ENCODE measurements at regions not wholly inside any gene's neighbourhood (a gene's known extent, or its start where the extent isn't known, plus 50 kb on each side); places are given as distances from the start of the nearest gene placed in this dataset.

GRCh38 chr14:96931751-96932150, 134.6 kb downstream of the VRK1 start:
- no peak for DNase-seq

- DNase-seq = no peak
Measured at GRCh38 chr14:96934638-96935330, 137.6 kb downstream of the VRK1 start.

GRCh38 chr14:96938946-96939345, 141.8 kb downstream of the VRK1 start:
- DNase-seq = peak in 1 of 2 donors; percentile 18

- no peak for DNase-seq
Measured at GRCh38 chr14:96940009-96940408, 142.8 kb downstream of the VRK1 start.

- DNase-seq = no peak
Measured at GRCh38 chr14:96944297-96944696, 147.1 kb downstream of the VRK1 start.

DNA sequence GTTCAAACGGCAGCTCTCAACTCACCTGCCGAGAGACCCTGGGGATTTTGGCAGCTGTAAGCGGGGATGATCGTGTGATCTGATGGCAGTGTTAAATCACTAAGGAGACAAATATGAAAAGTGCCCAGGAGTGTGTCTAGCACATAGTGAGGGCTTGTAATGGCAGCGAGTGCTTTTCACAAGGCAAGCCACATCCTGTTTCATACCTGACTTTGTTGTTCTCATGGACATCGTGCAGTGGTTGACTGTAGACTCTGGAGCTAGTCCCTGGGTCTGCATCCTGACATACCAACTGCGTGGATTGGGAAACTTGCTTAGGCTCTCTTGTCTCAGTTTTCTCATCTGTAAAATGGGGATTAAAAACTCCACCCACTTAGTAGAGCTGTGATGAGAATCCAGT, 148.5 kb downstream of the VRK1 start:
- no peak for DNase-seq

GRCh38 chr14:96949594-96949993, 152.4 kb downstream of the VRK1 start:
- DNase-seq = no peak

DNA sequence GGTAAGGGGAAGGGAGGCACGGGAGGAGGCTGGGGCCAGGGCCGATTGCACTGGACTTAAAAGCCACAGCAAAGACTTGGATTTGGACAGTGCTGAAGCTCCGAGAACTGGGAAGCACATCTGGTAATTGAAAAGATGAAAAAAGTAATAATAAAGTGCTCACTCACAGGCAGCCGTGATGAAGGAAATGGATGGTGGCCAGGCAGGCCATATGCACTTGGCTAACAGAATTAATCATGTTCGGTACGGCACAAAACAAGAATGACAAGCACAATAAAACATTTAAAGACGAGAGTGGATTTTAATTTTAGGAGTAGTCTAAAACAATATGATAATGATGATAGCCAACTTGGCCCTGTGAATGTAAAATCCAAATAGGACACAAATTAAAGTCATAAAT, 154.3 kb downstream of the VRK1 start:
- no peak for DNase-seq

GRCh38 chr14:96953087-96953874, 156.1 kb downstream of the VRK1 start:
- DNase-seq = no peak

- no peak for DNase-seq
Measured at GRCh38 chr14:96953875-96954185, 156.6 kb downstream of the VRK1 start.

- DNase-seq = no peak
Measured at GRCh38 chr14:96956464-96957239, 159.5 kb downstream of the VRK1 start.

DNA sequence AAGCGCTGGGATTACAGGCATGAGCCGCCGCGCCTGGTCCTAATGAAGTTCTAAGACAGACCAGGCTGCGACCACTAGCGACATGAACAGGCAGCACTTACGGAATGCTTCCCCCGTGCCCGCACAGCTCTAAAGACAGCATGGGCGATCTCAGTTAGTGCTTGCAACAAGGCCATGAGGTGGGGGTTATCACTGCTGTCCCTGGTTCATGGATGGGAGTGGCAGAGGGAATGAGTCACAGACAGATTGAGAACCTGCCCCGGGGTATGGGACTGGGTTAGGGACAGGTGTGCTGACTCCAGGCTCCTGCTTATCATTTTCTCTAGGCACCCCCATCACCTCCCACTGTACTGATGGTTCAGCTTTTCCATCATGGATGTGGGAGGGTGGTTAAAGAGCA, 160.9 kb downstream of the VRK1 start:
- DNase-seq = no peak

DNA sequence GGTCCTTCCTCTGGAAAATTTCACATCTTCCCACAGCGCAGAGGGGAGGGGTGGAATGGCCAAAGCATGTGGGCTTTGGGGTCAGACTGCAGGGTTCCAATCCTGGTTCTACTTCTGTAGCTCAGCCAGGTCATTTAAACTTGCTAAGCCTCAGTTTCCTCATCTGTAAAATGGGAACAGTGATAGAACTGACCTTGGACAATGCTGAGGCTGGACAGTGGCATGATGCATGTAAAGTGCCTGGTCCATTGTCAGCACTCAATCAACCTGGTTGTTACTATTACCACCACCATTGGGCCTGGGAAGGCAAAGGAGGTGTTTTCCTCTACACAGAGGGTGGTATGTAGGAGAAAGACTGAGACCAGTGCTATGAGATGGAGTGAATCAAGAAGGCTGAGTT, 162.8 kb downstream of the VRK1 start:
- no peak for DNase-seq

GRCh38 chr14:96960598-96961116, 163.5 kb downstream of the VRK1 start:
- no peak for DNase-seq

GRCh38 chr14:96961895-96962294, 164.7 kb downstream of the VRK1 start:
- DNase-seq = no peak

DNA sequence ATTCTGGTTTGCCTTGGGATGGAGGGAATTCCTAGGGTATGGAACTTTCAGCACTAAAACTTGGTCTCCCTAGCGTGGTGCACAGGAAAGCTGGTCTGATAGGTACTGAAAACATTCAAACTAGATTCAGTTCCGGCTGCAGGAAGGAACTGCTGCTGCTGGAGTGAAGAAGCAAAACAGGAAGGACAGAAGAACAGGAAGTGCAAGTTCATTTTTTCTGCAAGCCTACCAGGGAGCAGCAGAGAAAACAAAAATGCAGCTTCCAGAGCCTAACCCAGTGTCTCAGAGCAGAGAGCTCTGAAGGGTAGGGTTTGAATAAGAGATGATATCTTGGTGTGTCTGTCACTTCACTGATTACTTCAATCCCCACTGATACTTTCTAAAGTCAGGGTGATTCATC, 165.2 kb downstream of the VRK1 start:
- DNase-seq = no peak

DNA sequence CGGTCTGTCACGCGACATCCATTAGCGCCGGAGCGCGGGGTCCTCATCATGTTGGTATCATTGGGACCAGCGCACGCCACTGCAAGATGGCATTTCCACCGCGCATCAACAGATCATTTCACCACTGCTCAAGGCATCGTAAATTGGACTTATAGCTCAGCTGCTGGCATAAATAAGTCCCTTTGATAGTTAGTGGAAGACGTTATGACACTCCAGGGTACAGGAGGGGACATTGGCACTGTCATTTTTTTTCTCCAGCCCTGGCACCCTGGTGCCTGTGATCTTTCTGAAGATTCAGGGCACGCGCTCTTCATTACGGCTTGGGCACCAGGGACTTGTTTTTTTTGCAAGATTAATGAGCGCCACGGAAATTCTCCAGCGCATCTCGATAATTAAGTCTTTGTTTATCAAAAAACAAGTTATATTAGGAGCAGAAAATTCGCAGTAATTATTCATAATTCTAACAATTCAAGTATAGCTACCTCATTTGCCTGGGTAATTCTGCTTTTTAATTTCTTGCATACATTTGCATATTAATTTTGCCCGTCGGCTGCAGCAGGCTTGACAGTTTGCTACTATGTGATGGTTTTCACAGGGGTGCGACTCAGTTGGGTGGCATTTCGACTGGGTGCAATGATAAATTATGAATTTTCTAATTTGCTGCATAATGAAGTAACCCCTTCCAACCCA, 167.7 kb downstream of the VRK1 start:
- no peak for DNase-seq

GRCh38 chr14:96965885-96966595, 168.9 kb downstream of the VRK1 start:
- DNase-seq = no peak

GRCh38 chr14:96975116-96975515, 177.9 kb downstream of the VRK1 start:
- DNase-seq = no peak

GRCh38 chr14:96978525-96979272, 181.5 kb downstream of the VRK1 start:
- no peak for DNase-seq

DNA sequence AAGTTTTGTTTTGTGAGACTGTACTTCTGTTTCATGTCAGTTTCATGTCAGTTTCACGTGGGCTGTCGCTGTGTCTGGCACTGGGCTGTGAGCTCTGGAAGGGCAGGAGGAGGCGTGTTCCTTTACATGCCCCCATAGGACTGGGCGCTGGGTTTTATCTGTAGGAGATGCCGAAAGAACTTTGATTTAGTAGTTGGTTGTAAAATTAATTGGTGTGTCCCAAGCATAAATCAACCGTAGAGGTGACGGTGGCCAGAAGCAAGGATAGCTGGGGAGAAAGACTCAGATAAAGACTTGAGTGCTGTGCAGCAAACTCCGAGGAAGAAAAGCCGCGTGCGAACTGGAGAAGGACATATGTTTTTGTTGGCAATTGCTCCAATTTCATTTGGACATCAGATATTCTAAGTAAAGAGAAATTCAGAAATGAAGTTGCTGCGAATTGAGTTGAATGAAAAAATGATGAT, 182.5 kb downstream of the VRK1 start:
- DNase-seq = no peak

DNA sequence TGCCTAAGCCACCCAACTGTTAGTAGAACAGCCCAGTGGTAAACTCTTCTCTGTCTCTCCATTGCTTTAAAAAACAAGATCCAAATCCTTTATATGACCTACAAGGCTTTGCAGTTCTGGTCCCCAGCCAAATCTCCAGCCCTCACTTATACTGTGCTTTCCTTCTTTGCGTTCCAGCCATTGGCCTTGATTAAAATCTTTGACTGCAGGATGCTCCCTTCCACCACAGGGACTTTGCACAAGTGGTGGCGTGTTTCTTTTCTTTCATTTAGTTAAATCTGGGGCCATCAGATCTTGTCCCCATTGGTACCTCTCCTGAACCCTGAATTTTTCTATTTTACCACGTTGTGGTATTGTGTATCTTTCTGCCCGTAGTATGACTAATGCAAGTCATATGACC, 183.7 kb downstream of the VRK1 start:
- no peak for DNase-seq
